ENCODE measurements at regions not wholly inside any gene's neighbourhood (a gene's known extent, or its start where the extent isn't known, plus 50 kb on each side); places are given as distances from the start of the nearest gene placed in this dataset.

DNA sequence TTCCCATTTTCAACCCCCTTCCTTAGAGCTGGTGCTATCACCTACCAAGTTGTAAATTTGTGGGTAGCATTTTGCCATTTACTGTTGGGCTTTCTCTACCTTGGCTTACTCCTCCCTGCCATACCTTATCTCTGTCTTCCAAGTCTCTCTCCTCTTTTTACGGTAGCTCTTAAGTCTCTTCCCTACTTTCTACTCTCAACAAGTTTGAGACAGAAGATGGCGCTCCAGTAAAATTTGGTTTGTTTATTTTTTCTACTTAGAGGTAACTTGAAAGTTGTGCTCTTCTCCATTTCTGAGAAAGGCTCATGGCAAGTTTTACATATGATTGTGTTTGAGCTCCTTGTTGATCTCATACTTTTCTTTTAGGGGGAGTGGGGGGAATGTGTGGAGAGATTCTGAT is 1508.1 kb downstream of the TECRL start:
- no peak for TF ChIP-seq TAF1 (IDR thresholded peaks at IDR 0.05; ENCODE audit: borderline replicate concordance, low read depth, low read length)
- no peak for TF ChIP-seq HDAC2 (IDR thresholded peaks at IDR 0.05)
- TF ChIP-seq, protein P1, sequence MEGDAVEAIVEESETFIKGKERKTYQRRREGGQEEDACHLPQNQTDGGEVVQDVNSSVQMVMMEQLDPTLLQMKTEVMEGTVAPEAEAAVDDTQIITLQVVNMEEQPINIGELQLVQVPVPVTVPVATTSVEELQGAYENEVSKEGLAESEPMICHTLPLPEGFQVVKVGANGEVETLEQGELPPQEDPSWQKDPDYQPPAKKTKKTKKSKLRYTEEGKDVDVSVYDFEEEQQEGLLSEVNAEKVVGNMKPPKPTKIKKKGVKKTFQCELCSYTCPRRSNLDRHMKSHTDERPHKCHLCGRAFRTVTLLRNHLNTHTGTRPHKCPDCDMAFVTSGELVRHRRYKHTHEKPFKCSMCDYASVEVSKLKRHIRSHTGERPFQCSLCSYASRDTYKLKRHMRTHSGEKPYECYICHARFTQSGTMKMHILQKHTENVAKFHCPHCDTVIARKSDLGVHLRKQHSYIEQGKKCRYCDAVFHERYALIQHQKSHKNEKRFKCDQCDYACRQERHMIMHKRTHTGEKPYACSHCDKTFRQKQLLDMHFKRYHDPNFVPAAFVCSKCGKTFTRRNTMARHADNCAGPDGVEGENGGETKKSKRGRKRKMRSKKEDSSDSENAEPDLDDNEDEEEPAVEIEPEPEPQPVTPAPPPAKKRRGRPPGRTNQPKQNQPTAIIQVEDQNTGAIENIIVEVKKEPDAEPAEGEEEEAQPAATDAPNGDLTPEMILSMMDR (IDR thresholded peaks at IDR 0.05 in 2 of 3, conservative IDR thresholded peaks at IDR 0.05 in 1 of 3; ENCODE audit: control insufficient read depth in 2 of 3, extremely low read depth in 1 of 3, insufficient read depth in 1 of 3, low read depth in 3 of 3, low read length in 3 of 3): no peak
- TF ChIP-seq, protein P2, sequence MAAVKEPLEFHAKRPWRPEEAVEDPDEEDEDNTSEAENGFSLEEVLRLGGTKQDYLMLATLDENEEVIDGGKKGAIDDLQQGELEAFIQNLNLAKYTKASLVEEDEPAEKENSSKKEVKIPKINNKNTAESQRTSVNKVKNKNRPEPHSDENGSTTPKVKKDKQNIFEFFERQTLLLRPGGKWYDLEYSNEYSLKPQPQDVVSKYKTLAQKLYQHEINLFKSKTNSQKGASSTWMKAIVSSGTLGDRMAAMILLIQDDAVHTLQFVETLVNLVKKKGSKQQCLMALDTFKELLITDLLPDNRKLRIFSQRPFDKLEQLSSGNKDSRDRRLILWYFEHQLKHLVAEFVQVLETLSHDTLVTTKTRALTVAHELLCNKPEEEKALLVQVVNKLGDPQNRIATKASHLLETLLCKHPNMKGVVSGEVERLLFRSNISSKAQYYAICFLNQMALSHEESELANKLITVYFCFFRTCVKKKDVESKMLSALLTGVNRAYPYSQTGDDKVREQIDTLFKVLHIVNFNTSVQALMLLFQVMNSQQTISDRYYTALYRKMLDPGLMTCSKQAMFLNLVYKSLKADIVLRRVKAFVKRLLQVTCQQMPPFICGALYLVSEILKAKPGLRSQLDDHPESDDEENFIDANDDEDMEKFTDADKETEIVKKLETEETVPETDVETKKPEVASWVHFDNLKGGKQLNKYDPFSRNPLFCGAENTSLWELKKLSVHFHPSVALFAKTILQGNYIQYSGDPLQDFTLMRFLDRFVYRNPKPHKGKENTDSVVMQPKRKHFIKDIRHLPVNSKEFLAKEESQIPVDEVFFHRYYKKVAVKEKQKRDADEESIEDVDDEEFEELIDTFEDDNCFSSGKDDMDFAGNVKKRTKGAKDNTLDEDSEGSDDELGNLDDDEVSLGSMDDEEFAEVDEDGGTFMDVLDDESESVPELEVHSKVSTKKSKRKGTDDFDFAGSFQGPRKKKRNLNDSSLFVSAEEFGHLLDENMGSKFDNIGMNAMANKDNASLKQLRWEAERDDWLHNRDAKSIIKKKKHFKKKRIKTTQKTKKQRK (IDR thresholded peaks at IDR 0.05; ENCODE audit: low read depth, low read length): no peak
- TF ChIP-seq RFX5 (IDR thresholded peaks at IDR 0.05; ENCODE audit: low read depth, low read length): no peak
- no peak for TF ChIP-seq NR2F1 (conservative IDR thresholded peaks at IDR 0.05)
- TF ChIP-seq PML (IDR thresholded peaks at IDR 0.05; ENCODE audit: low read length): no peak
- no peak for TF ChIP-seq SP1 (IDR thresholded peaks at IDR 0.05; ENCODE audit: low read depth, low read length)
- no peak for TF ChIP-seq HDGF (IDR thresholded peaks at IDR 0.05)
- TF ChIP-seq POU2F2 (IDR thresholded peaks at IDR 0.05; ENCODE audit: borderline replicate concordance, low read depth, low read length): no peak
- TF ChIP-seq KDM1A (IDR thresholded peaks at IDR 0.05; ENCODE audit: borderline replicate concordance): no peak
- no peak for TF ChIP-seq EP300 (IDR thresholded peaks at IDR 0.05; ENCODE audit: borderline replicate concordance in 1 of 2, control insufficient read depth in 1 of 2, low read depth in 2 of 2, low read length in 2 of 2)
- TF ChIP-seq, protein P3, sequence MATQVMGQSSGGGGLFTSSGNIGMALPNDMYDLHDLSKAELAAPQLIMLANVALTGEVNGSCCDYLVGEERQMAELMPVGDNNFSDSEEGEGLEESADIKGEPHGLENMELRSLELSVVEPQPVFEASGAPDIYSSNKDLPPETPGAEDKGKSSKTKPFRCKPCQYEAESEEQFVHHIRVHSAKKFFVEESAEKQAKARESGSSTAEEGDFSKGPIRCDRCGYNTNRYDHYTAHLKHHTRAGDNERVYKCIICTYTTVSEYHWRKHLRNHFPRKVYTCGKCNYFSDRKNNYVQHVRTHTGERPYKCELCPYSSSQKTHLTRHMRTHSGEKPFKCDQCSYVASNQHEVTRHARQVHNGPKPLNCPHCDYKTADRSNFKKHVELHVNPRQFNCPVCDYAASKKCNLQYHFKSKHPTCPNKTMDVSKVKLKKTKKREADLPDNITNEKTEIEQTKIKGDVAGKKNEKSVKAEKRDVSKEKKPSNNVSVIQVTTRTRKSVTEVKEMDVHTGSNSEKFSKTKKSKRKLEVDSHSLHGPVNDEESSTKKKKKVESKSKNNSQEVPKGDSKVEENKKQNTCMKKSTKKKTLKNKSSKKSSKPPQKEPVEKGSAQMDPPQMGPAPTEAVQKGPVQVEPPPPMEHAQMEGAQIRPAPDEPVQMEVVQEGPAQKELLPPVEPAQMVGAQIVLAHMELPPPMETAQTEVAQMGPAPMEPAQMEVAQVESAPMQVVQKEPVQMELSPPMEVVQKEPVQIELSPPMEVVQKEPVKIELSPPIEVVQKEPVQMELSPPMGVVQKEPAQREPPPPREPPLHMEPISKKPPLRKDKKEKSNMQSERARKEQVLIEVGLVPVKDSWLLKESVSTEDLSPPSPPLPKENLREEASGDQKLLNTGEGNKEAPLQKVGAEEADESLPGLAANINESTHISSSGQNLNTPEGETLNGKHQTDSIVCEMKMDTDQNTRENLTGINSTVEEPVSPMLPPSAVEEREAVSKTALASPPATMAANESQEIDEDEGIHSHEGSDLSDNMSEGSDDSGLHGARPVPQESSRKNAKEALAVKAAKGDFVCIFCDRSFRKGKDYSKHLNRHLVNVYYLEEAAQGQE (IDR thresholded peaks at IDR 0.05; ENCODE audit: low read depth, low read length): no peak
- TF ChIP-seq EGR1 (IDR thresholded peaks at IDR 0.05; ENCODE audit: borderline replicate concordance in 1 of 2, low read depth in 2 of 2, low read length in 2 of 2): no peak

All from GM12878 (cell line).